ENCODE measurements at regions not wholly inside any gene's neighbourhood (a gene's known extent, or its start where the extent isn't known, plus 50 kb on each side); places are given as distances from the start of the nearest gene placed in this dataset.

GRCh38 chr14:22010545-22011252 is 337.1 kb upstream of the OR4E1 start:
- Histone ChIP-seq H3K79me2 (ENCODE audit: control insufficient read depth, insufficient read depth, low read length) (no peaks in the 10 kb centered on the region), H4K20me1 (ENCODE audit: control insufficient read depth, insufficient read depth, low read length, poor library complexity, severe bottlenecking) (no peaks in the 10 kb centered on the region), H3K9me3 (ENCODE audit: control extremely low read depth in 1 of 3, control insufficient read depth in 2 of 3, insufficient read depth in 1 of 3, low read length in 2 of 3) (no peaks in the 10 kb centered on the region), H3K36me3 (replicated peaks in 1 of 2; ENCODE audit: control extremely low read depth in 1 of 2, control insufficient read depth in 1 of 2, extremely low read depth in 1 of 2, insufficient read depth in 2 of 2, low read length in 1 of 2) (no peaks in the 10 kb centered on the region), H3K9ac (ENCODE audit: low read length) (no peak overlapping the region), H3K4me2 (replicated peaks; ENCODE audit: low read depth, low read length, poor library complexity, severe bottlenecking) (no peak overlapping the region), H3K27ac (ENCODE audit: low read length in 2 of 2) (no peak overlapping the region), H3K4me1 (ENCODE audit: control insufficient read depth in 2 of 2, insufficient read depth in 2 of 2, low read length in 2 of 2) (no peaks in the 10 kb centered on the region), H3K27me3 (replicated peaks in 1 of 4; ENCODE audit: control extremely low read depth in 1 of 4, control insufficient read depth in 3 of 4, insufficient read depth in 4 of 4, low read length in 3 of 4) (peaks cover 0 to 8% (median 0%) of the 10 kb centered on the region in 4 experiments), H2AFZ (ENCODE audit: insufficient read depth, low read depth, low read length, poor library complexity, severe bottlenecking) (no peak overlapping the region), H3K4me3 (ENCODE audit: control extremely low read depth in 1 of 5, extremely low read depth in 1 of 5, insufficient read depth in 1 of 5, low read depth in 2 of 5, low read length in 4 of 5) (no peak overlapping the region)
- Mint-ChIP-seq H3K4me3 (no peak overlapping the region), H3K9me3 (ENCODE audit: insufficient read depth) (no peaks in the 10 kb centered on the region), H3K4me1 (no peaks in the 10 kb centered on the region), H3K27me3 (peaks cover 38% of the 10 kb centered on the region), H3K27ac (no peak overlapping the region)
- ChIA-PET POLR2A (no interaction called here), CTCF (interaction anchor here (1.4 kb wide), 1 partner anchor 33 kb away, joined by 5 read pairs; no protein-coding TSS in a partner anchor)
- no CpG with 5 or more reads among the region's 2 CpGs for WGBS (ENCODE audit: insufficient coverage)
- DNase-seq (no peak), ATAC-seq (ENCODE audit: low read depth) (no peak)
- TF ChIP-seq CTCF (IDR thresholded peaks at IDR 0.05) (no peak), EZH2 (IDR thresholded peaks at IDR 0.05; ENCODE audit: borderline replicate concordance, insufficient read depth, low read depth, low read length, poor library complexity, severe bottlenecking) (no peak)
- intact Hi-C loops (cut with micrococcal nuclease): no loop called here

GRCh38 chr14:22008766-22009165 is 335.1 kb upstream of the OR4E1 start:
- Histone ChIP-seq H3K4me2 (replicated peaks; ENCODE audit: low read depth, low read length, poor library complexity, severe bottlenecking) (no peak overlapping the region), H3K4me3 (ENCODE audit: control extremely low read depth in 1 of 5, extremely low read depth in 1 of 5, insufficient read depth in 1 of 5, low read depth in 2 of 5, low read length in 4 of 5) (no peak overlapping the region), H3K79me2 (ENCODE audit: control insufficient read depth, insufficient read depth, low read length) (no peaks in the 10 kb centered on the region), H3K27me3 (replicated peaks in 1 of 4; ENCODE audit: control extremely low read depth in 1 of 4, control insufficient read depth in 3 of 4, insufficient read depth in 4 of 4, low read length in 3 of 4) (peaks cover 0 to 8% (median 0%) of the 10 kb centered on the region in 4 experiments), H3K36me3 (replicated peaks in 1 of 2; ENCODE audit: control extremely low read depth in 1 of 2, control insufficient read depth in 1 of 2, extremely low read depth in 1 of 2, insufficient read depth in 2 of 2, low read length in 1 of 2) (no peaks in the 10 kb centered on the region), H4K20me1 (ENCODE audit: control insufficient read depth, insufficient read depth, low read length, poor library complexity, severe bottlenecking) (no peaks in the 10 kb centered on the region), H2AFZ (ENCODE audit: insufficient read depth, low read depth, low read length, poor library complexity, severe bottlenecking) (no peak overlapping the region), H3K9ac (ENCODE audit: low read length) (no peak overlapping the region), H3K9me3 (ENCODE audit: control extremely low read depth in 1 of 3, control insufficient read depth in 2 of 3, insufficient read depth in 1 of 3, low read length in 2 of 3) (no peaks in the 10 kb centered on the region), H3K27ac (ENCODE audit: low read length in 2 of 2) (no peak overlapping the region), H3K4me1 (ENCODE audit: control insufficient read depth in 2 of 2, insufficient read depth in 2 of 2, low read length in 2 of 2) (no peaks in the 10 kb centered on the region)
- Mint-ChIP-seq H3K27ac (no peak overlapping the region), H3K9me3 (ENCODE audit: insufficient read depth) (no peaks in the 10 kb centered on the region), H3K27me3 (peaks cover 35% of the 10 kb centered on the region), H3K4me3 (no peak overlapping the region), H3K4me1 (no peaks in the 10 kb centered on the region)
- TF ChIP-seq CTCF (IDR thresholded peaks at IDR 0.05) (no peak), EZH2 (IDR thresholded peaks at IDR 0.05; ENCODE audit: borderline replicate concordance, insufficient read depth, low read depth, low read length, poor library complexity, severe bottlenecking) (no peak)
- CTCF ChIA-PET: no interaction called here
- DNase-seq (no peak), ATAC-seq (ENCODE audit: low read depth) (no peak)
- 80% methylated on average over 1 of the region's 1 CpG for WGBS (ENCODE audit: insufficient coverage)
- intact Hi-C loops (cut with micrococcal nuclease): no loop called here
- POLR2A ChIA-PET: no interaction called here
